ENCODE measurements at regions not wholly inside any gene's neighbourhood (a gene's known extent, or its start where the extent isn't known, plus 50 kb on each side); places are given as distances from the start of the nearest gene placed in this dataset.

DNA sequence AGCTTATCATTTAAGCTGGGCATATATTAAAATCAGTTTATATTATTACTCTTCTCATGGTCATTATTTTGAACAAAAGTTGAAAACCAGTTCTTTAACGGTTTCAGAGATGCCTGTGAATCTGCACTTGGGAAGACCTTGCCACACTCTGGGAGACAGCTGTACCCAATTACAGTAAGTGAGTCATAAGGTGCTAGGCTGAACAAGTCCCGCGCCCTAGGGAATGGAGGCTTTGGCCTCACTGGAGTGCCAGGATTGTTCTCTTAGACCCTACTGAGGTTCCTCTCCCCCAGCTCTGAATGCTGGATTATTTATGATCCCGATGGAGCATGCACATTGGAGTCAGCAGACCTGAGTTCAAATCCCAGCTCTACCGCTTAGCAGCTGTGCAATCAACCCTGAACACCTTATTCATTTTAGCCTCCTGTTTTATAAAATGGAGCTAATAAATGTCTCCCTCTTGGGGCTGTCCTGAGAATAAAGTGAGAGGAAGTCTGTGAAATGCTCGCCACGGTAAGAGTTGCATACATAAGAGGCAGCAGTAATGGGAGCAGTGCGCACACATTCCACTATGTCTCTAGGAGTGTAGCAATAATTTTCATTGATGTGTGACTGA is 266.2 kb downstream of the FOXD2 start:
- no peak for TF ChIP-seq FOXP2 (optimal IDR thresholded peaks at IDR 0.05; ENCODE audit: borderline replicate concordance, extremely low read depth, extremely low read length, insufficient read depth)
- TF ChIP-seq, protein P1, sequence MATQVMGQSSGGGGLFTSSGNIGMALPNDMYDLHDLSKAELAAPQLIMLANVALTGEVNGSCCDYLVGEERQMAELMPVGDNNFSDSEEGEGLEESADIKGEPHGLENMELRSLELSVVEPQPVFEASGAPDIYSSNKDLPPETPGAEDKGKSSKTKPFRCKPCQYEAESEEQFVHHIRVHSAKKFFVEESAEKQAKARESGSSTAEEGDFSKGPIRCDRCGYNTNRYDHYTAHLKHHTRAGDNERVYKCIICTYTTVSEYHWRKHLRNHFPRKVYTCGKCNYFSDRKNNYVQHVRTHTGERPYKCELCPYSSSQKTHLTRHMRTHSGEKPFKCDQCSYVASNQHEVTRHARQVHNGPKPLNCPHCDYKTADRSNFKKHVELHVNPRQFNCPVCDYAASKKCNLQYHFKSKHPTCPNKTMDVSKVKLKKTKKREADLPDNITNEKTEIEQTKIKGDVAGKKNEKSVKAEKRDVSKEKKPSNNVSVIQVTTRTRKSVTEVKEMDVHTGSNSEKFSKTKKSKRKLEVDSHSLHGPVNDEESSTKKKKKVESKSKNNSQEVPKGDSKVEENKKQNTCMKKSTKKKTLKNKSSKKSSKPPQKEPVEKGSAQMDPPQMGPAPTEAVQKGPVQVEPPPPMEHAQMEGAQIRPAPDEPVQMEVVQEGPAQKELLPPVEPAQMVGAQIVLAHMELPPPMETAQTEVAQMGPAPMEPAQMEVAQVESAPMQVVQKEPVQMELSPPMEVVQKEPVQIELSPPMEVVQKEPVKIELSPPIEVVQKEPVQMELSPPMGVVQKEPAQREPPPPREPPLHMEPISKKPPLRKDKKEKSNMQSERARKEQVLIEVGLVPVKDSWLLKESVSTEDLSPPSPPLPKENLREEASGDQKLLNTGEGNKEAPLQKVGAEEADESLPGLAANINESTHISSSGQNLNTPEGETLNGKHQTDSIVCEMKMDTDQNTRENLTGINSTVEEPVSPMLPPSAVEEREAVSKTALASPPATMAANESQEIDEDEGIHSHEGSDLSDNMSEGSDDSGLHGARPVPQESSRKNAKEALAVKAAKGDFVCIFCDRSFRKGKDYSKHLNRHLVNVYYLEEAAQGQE (IDR thresholded peaks at IDR 0.05; ENCODE audit: insufficient read depth in 1 of 2, low read depth in 2 of 2, low read length in 2 of 2): no peak
